ENCODE measurements at regions not wholly inside any gene's neighbourhood (a gene's known extent, or its start where the extent isn't known, plus 50 kb on each side); places are given as distances from the start of the nearest gene placed in this dataset.
A peak's percentile ranks its signal among the peaks of the same experiment; 100 is the strongest.

DNA sequence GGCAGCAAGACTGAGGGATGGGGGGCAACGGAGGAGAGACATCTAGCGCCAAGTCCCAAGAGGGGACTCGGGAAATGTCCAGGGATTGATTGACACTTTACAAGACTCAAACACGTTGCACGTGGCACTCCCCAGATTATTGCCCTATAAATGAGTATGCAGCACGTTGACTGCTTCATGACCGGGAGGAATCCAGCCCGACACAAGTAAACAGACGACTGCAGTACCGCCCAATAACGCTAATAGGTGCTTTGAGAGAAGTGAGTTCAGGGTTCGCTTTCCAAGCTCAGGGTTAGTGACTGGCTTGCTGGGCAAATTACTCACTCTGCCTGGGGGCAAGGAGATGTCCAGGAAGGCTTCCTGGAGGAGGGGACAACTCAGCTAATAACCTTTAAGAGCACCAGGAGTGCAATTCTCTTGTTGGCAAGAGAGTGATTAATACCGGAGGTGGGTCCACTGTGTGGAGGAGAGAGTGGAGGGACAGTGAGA lies 73.3 kb upstream of the MYL10 start:
- no peak overlapping the region for H3K27ac ChIP-seq
- WGBS, 2 experiments (ENCODE audit: low coverage in 1 of 2, low lambda C conversion rate in 2 of 2, missing lambda C conversion rate in 2 of 2): 30 to 37% methylated on average over 13 of the region's 13 CpGs
- no peaks in the 10 kb centered on the region for H3K9me3 ChIP-seq (ENCODE audit: low read depth)
- H3K4me3 ChIP-seq: no peak overlapping the region
- no peaks in the 10 kb centered on the region for H3K9me2 ChIP-seq (ENCODE audit: insufficient read depth)
- peak; percentile 39 for DNase-seq
- H3K79me2 ChIP-seq (ENCODE audit: insufficient read depth): no peaks in the 10 kb centered on the region
- H3K4me2 ChIP-seq (ENCODE audit: unreplicated experiment): no peak overlapping the region
- no peaks in the 10 kb centered on the region for H4K20me1 ChIP-seq (ENCODE audit: insufficient read depth)
- no peaks in the 10 kb centered on the region for H3F3A ChIP-seq (ENCODE audit: insufficient read depth)
- peaks cover 11% of the 10 kb centered on the region for H3K27me3 ChIP-seq (replicated peaks; ENCODE audit: insufficient read depth)
- no peaks in the 10 kb centered on the region for H3K36me3 ChIP-seq (ENCODE audit: low read depth)
- no peak overlapping the region for H3K9ac ChIP-seq
- in situ Hi-C loops (cut with MboI): loop anchor here (10.0 kb wide), 1 partner anchor 542 kb away; no protein-coding TSS in a partner anchor
- no peak overlapping the region for H2AFZ ChIP-seq
- H3K4me1 ChIP-seq (ENCODE audit: insufficient read depth): no peaks in the 10 kb centered on the region
- TF ChIP-seq EZH2 (IDR thresholded peaks at IDR 0.05; ENCODE audit: insufficient read depth, poor library complexity, severe bottlenecking): no peak

DNA sequence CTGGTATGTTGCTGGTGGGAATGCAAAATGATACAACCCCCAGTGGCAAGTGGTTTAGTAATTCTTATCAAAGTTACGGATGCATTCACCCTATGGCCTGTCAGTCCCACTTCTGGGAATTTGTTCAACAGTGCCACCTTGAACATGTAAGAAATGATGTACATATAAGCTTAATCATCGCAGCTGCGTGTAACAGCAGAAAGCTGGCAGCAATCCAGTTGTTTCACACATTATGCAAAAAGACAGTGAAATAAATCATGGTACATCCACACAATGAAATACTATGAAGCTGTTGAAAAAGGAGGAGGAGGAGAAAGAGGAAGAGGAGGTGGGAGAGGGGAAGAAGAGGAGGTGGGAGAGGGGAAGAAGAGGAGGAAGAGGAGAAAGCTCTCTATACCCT lies 76.2 kb upstream of the MYL10 start:
- no peaks in the 10 kb centered on the region for H3K9me3 ChIP-seq (ENCODE audit: low read depth)
- no peaks in the 10 kb centered on the region for H3K4me1 ChIP-seq (ENCODE audit: insufficient read depth)
- H3K27me3 ChIP-seq (replicated peaks; ENCODE audit: insufficient read depth): peaks cover 26% of the 10 kb centered on the region
- no peaks in the 10 kb centered on the region for H3K79me2 ChIP-seq (ENCODE audit: insufficient read depth)
- H3K9ac ChIP-seq: no peak overlapping the region
- no peaks in the 10 kb centered on the region for H3K9me2 ChIP-seq (ENCODE audit: insufficient read depth)
- no peak overlapping the region for H3K4me3 ChIP-seq
- in situ Hi-C loops (cut with MboI): loop anchor here (10.0 kb wide), 1 partner anchor 539 kb away; no protein-coding TSS in a partner anchor
- no peaks in the 10 kb centered on the region for H4K20me1 ChIP-seq (ENCODE audit: insufficient read depth)
- H3K27ac ChIP-seq: no peak overlapping the region
- WGBS, 2 experiments (ENCODE audit: low coverage in 1 of 2, low lambda C conversion rate in 2 of 2, missing lambda C conversion rate in 2 of 2): 49 to 50% methylated on average over 3 of the region's 3 CpGs
- no peak overlapping the region for H3K4me2 ChIP-seq (ENCODE audit: unreplicated experiment)
- H3F3A ChIP-seq (ENCODE audit: insufficient read depth): no peaks in the 10 kb centered on the region
- H3K36me3 ChIP-seq (ENCODE audit: low read depth): no peaks in the 10 kb centered on the region
- peak; percentile 44 for DNase-seq
- TF ChIP-seq EZH2 (IDR thresholded peaks at IDR 0.05; ENCODE audit: insufficient read depth, poor library complexity, severe bottlenecking) (no peak), EZH2phosphoT487 (IDR thresholded peaks at IDR 0.05; ENCODE audit: insufficient read depth, low read depth) (no peak)
- H2AFZ ChIP-seq: no peak overlapping the region

DNA sequence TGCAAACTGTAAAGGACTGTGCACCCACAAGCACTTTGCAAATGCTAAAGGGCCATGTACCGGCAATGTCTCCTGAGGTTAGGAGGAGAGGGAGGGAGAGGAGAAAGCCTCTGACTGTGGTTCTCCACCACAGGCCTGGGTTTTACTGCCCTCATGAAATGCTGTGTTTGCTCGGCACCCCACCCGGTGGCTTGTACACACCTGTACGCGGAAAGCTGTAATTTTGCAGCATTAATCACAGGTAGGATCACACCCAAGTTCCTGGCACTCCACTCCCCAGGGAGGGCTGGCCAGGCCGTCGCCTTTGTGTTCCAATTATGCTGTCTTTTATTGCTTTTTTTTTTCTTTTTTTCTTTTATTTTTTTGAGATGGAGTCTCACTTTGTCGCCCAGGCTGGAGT lies 78.5 kb upstream of the MYL10 start:
- H3K9ac ChIP-seq: no peak overlapping the region
- TF ChIP-seq EZH2 (IDR thresholded peaks at IDR 0.05; ENCODE audit: insufficient read depth, poor library complexity, severe bottlenecking): no peak
- no peak for TF ChIP-seq EZH2phosphoT487 (IDR thresholded peaks at IDR 0.05; ENCODE audit: insufficient read depth, low read depth)
- peaks cover 30% of the 10 kb centered on the region for H3K27me3 ChIP-seq (replicated peaks; ENCODE audit: insufficient read depth)
- no peaks in the 10 kb centered on the region for H3K9me2 ChIP-seq (ENCODE audit: insufficient read depth)
- 69 to 79% methylated on average over 8 of the region's 8 CpGs for WGBS, 2 experiments (ENCODE audit: low coverage in 1 of 2, low lambda C conversion rate in 2 of 2, missing lambda C conversion rate in 2 of 2)
- no peak for DNase-seq
- in situ Hi-C loops (cut with MboI): loop anchor here (10.0 kb wide), 1 partner anchor 537 kb away; no protein-coding TSS in a partner anchor
- H3K4me1 ChIP-seq (ENCODE audit: insufficient read depth): no peaks in the 10 kb centered on the region
- H3K27ac ChIP-seq: no peak overlapping the region
- H3K9me3 ChIP-seq (ENCODE audit: low read depth): no peaks in the 10 kb centered on the region
- H3K4me3 ChIP-seq: no peak overlapping the region
- no peak overlapping the region for H2AFZ ChIP-seq
- H3K79me2 ChIP-seq (ENCODE audit: insufficient read depth): no peaks in the 10 kb centered on the region
- no peak overlapping the region for H3K4me2 ChIP-seq (ENCODE audit: unreplicated experiment)
- H4K20me1 ChIP-seq (ENCODE audit: insufficient read depth): no peaks in the 10 kb centered on the region
- no peaks in the 10 kb centered on the region for H3K36me3 ChIP-seq (ENCODE audit: low read depth)
- no peaks in the 10 kb centered on the region for H3F3A ChIP-seq (ENCODE audit: insufficient read depth)

DNA sequence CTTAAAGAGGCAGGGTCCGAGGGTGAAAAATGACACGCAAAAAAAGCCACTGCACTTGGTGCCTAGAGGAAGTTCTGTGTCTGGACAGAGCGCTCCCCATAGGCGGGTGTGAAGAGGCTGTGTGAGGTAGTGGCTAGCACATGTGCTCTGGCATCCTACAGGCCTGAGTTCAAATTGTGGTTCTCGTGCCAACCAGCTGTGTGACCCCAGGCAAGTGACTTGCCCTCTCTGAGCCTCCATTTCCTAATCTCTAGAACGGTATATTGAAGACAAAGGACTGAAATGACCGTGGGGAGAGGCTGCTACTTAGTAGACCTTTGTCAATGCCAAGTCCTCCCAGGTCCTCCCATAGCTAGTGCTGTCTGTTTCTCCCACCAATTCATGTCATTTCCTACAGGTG lies 79.1 kb upstream of the MYL10 start:
- no peak for TF ChIP-seq EZH2phosphoT487 (IDR thresholded peaks at IDR 0.05; ENCODE audit: insufficient read depth, low read depth)
- Histone ChIP-seq H4K20me1 (ENCODE audit: insufficient read depth) (no peaks in the 10 kb centered on the region), H3K27me3 (replicated peaks; ENCODE audit: insufficient read depth) (peaks cover 30% of the 10 kb centered on the region), H3K9ac (no peak overlapping the region), H3K79me2 (ENCODE audit: insufficient read depth) (no peaks in the 10 kb centered on the region), H3K4me2 (ENCODE audit: unreplicated experiment) (no peak overlapping the region), H3K4me1 (ENCODE audit: insufficient read depth) (no peaks in the 10 kb centered on the region), H3K27ac (no peak overlapping the region), H3K4me3 (no peak overlapping the region), H3F3A (ENCODE audit: insufficient read depth) (no peaks in the 10 kb centered on the region), H2AFZ (no peak overlapping the region), H3K36me3 (ENCODE audit: low read depth) (no peaks in the 10 kb centered on the region), H3K9me3 (ENCODE audit: low read depth) (no peaks in the 10 kb centered on the region), H3K9me2 (ENCODE audit: insufficient read depth) (no peaks in the 10 kb centered on the region)
- in situ Hi-C loops (cut with MboI): loop anchor here (10.0 kb wide), 1 partner anchor 537 kb away; no protein-coding TSS in a partner anchor
- no peak for DNase-seq
- 53 to 59% methylated on average over 7 of the region's 7 CpGs for WGBS, 2 experiments (ENCODE audit: low coverage in 1 of 2, low lambda C conversion rate in 2 of 2, missing lambda C conversion rate in 2 of 2)

DNA sequence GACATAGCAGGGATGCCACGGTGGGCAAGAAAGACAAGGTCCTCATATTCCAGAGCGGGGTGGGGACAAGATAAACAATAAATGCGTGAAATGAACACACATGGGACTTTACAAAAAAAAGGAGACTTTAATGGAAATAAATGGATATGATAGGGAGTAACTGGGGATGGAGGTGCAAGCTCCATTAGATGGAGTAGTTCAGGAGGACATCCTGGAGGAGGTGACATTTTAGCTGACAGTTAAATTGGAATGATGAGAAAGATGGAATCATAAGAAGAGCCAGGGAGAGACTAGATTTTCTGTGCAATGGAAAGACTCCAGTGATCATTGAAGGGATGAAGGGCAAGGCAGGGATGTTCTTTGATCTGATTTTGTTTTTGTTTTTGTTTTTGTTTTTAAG lies 83.6 kb upstream of the MYL10 start:
- H3K27me3 ChIP-seq (replicated peaks; ENCODE audit: insufficient read depth): peaks cover 26% of the 10 kb centered on the region

More for the DNA sequence above, 83.6 kb upstream of the MYL10 start:
- Histone ChIP-seq H3K4me3 (no peak overlapping the region), H3K36me3 (ENCODE audit: low read depth) (no peaks in the 10 kb centered on the region), H3K9me2 (ENCODE audit: insufficient read depth) (no peaks in the 10 kb centered on the region), H3K79me2 (ENCODE audit: insufficient read depth) (no peaks in the 10 kb centered on the region), H3K27ac (no peak overlapping the region), H3K9ac (no peak overlapping the region), H4K20me1 (ENCODE audit: insufficient read depth) (no peaks in the 10 kb centered on the region), H2AFZ (no peak overlapping the region), H3K9me3 (ENCODE audit: low read depth) (no peaks in the 10 kb centered on the region), H3F3A (ENCODE audit: insufficient read depth) (no peaks in the 10 kb centered on the region), H3K4me2 (ENCODE audit: unreplicated experiment) (no peak overlapping the region), H3K4me1 (ENCODE audit: insufficient read depth) (no peaks in the 10 kb centered on the region)
- no peak for DNase-seq
- TF ChIP-seq EZH2 (IDR thresholded peaks at IDR 0.05; ENCODE audit: insufficient read depth, poor library complexity, severe bottlenecking): no peak
- TF ChIP-seq EZH2phosphoT487 (IDR thresholded peaks at IDR 0.05; ENCODE audit: insufficient read depth, low read depth): no peak
- 87 to 89% methylated on average over 3 of the region's 3 CpGs for WGBS, 2 experiments (ENCODE audit: low coverage in 1 of 2, low lambda C conversion rate in 2 of 2, missing lambda C conversion rate in 2 of 2)
- in situ Hi-C loops (cut with MboI): no loop called here
